ENCODE measurements at regions not wholly inside any gene's neighbourhood (a gene's known extent, or its start where the extent isn't known, plus 50 kb on each side); places are given as distances from the start of the nearest gene placed in this dataset.

- Histone ChIP-seq H3K4me1 (ENCODE audit: control insufficient read depth, insufficient read depth, low read length) (no peaks in the 10 kb centered on the region), H3K9me3 (ENCODE audit: control insufficient read depth, low read depth, low read length) (no peaks in the 10 kb centered on the region), H3K27ac (ENCODE audit: low read length) (no peak overlapping the region), H3K4me3 (ENCODE audit: low read length) (no peak overlapping the region), H3K36me3 (ENCODE audit: control insufficient read depth, insufficient read depth, low read length) (no peaks in the 10 kb centered on the region), H3K27me3 (ENCODE audit: control insufficient read depth, insufficient read depth, low read length) (no peaks in the 10 kb centered on the region)
- no peak for DNase-seq
- 60% methylated on average over 1 of the region's 6 CpGs for whole genome bisulfite sequencing (ENCODE audit: insufficient coverage, low lambda C conversion rate)
Observed at GRCh38 chr6:10048370-10049297, 366.2 kb downstream of the TFAP2A start.

DNA sequence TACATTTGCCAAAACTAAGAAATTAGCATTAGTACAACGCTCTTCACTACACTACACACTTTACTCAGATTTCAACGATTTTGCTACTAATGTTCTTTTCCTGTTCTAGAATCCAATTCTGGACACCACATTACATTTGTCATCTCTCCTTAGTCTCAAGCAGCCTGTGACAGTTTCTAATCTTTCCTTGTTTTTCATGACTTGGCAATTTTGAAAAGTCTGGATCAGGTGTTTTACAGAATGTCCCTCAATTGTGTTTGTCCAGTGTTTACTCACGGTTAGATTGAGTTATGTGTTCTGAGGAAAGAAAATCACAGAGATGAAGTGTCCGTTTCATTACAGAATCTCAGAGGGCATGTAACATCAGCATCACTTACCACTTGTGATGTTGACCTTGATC lies 372.6 kb downstream of the TFAP2A start:
- Histone ChIP-seq H3K27ac (ENCODE audit: low read length) (no peak overlapping the region), H3K27me3 (ENCODE audit: control insufficient read depth, insufficient read depth, low read length) (no peaks in the 10 kb centered on the region), H3K9me3 (ENCODE audit: control insufficient read depth, low read depth, low read length) (no peaks in the 10 kb centered on the region), H3K36me3 (ENCODE audit: control insufficient read depth, insufficient read depth, low read length) (no peaks in the 10 kb centered on the region), H3K4me3 (ENCODE audit: low read length) (no peak overlapping the region), H3K4me1 (ENCODE audit: control insufficient read depth, insufficient read depth, low read length) (no peaks in the 10 kb centered on the region)
- DNase-seq = no peak
- 85% methylated on average over 2 of the region's 4 CpGs for WGBS (ENCODE audit: insufficient coverage, low lambda C conversion rate)

- no CpG with 5 or more reads among the region's 10 CpGs for WGBS (ENCODE audit: insufficient coverage, low lambda C conversion rate)
- no peaks in the 10 kb centered on the region for H3K9me3 ChIP-seq (ENCODE audit: control insufficient read depth, low read depth, low read length)
Observed at GRCh38 chr6:10033223-10033829, 381.5 kb downstream of the TFAP2A start.

DNA sequence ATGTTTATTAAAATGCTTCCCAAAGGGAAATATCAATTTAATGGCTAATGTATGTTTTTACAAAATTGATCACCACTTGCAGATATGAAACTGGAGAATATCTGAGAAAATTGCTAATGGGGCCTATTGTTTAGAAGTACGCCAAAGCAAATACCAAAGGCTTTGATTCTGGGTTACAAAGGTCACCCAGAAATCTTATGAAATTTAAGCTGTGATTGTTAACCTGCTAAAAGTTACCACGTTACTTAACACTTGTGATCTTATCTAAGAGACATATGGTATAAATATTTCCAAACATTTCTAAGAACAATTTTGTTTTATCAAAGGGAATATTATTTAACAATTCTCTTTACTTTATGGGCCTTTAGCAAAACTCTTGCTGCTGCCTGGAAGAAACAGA lies 383.3 kb downstream of the TFAP2A start:
- Histone ChIP-seq H3K9me3 (ENCODE audit: control insufficient read depth, low read depth, low read length) (no peaks in the 10 kb centered on the region), H3K4me1 (ENCODE audit: control insufficient read depth, insufficient read depth, low read length) (no peaks in the 10 kb centered on the region), H3K27ac (ENCODE audit: low read length) (no peak overlapping the region), H3K27me3 (ENCODE audit: control insufficient read depth, insufficient read depth, low read length) (no peaks in the 10 kb centered on the region), H3K36me3 (ENCODE audit: control insufficient read depth, insufficient read depth, low read length) (no peaks in the 10 kb centered on the region), H3K4me3 (ENCODE audit: low read length) (no peak overlapping the region)
- DNase-seq = no peak
- WGBS (ENCODE audit: insufficient coverage, low lambda C conversion rate) = 33% methylated on average over 1 of the region's 2 CpGs

More at GRCh38 chr6:10033223-10033829, 381.5 kb downstream of the TFAP2A start:
- H3K27me3 ChIP-seq (ENCODE audit: control insufficient read depth, insufficient read depth, low read length) = no peaks in the 10 kb centered on the region
- H3K4me3 ChIP-seq (ENCODE audit: low read length) = no peak overlapping the region
- H3K27ac ChIP-seq (ENCODE audit: low read length) = no peak overlapping the region
- no peak for DNase-seq
- no peaks in the 10 kb centered on the region for H3K36me3 ChIP-seq (ENCODE audit: control insufficient read depth, insufficient read depth, low read length)
- no peaks in the 10 kb centered on the region for H3K4me1 ChIP-seq (ENCODE audit: control insufficient read depth, insufficient read depth, low read length)

GRCh38 chr6:10030942-10031537 lies 383.8 kb downstream of the TFAP2A start:
- H3K27me3 ChIP-seq (ENCODE audit: control insufficient read depth, insufficient read depth, low read length) = no peaks in the 10 kb centered on the region
- no peaks in the 10 kb centered on the region for H3K36me3 ChIP-seq (ENCODE audit: control insufficient read depth, insufficient read depth, low read length)
- no peak overlapping the region for H3K4me3 ChIP-seq (ENCODE audit: low read length)
- no peaks in the 10 kb centered on the region for H3K4me1 ChIP-seq (ENCODE audit: control insufficient read depth, insufficient read depth, low read length)
- no peak overlapping the region for H3K27ac ChIP-seq (ENCODE audit: low read length)
- DNase-seq = no peak
- H3K9me3 ChIP-seq (ENCODE audit: control insufficient read depth, low read depth, low read length) = no peaks in the 10 kb centered on the region
- 85% methylated on average over 7 of the region's 8 CpGs for WGBS (ENCODE audit: insufficient coverage, low lambda C conversion rate)

GRCh38 chr6:10028222-10028621 lies 386.7 kb downstream of the TFAP2A start:
- 51% methylated on average over 3 of the region's 4 CpGs for WGBS (ENCODE audit: insufficient coverage, low lambda C conversion rate)
- Histone ChIP-seq H3K4me3 (ENCODE audit: low read length) (no peak overlapping the region), H3K27ac (ENCODE audit: low read length) (no peak overlapping the region), H3K4me1 (ENCODE audit: control insufficient read depth, insufficient read depth, low read length) (no peaks in the 10 kb centered on the region), H3K36me3 (ENCODE audit: control insufficient read depth, insufficient read depth, low read length) (no peaks in the 10 kb centered on the region), H3K27me3 (ENCODE audit: control insufficient read depth, insufficient read depth, low read length) (no peaks in the 10 kb centered on the region), H3K9me3 (ENCODE audit: control insufficient read depth, low read depth, low read length) (no peaks in the 10 kb centered on the region)
- no peak for DNase-seq

GRCh38 chr6:10019851-10020250 lies 395.0 kb downstream of the TFAP2A start:
- no peak overlapping the region for H3K27ac ChIP-seq (ENCODE audit: low read length)
- DNase-seq = no peak
- no peaks in the 10 kb centered on the region for H3K4me1 ChIP-seq (ENCODE audit: control insufficient read depth, insufficient read depth, low read length)
- H3K9me3 ChIP-seq (ENCODE audit: control insufficient read depth, low read depth, low read length) = no peaks in the 10 kb centered on the region
- no peak overlapping the region for H3K4me3 ChIP-seq (ENCODE audit: low read length)
- H3K27me3 ChIP-seq (ENCODE audit: control insufficient read depth, insufficient read depth, low read length) = no peaks in the 10 kb centered on the region
- no CpG with 5 or more reads among the region's 3 CpGs for WGBS (ENCODE audit: insufficient coverage, low lambda C conversion rate)
- no peaks in the 10 kb centered on the region for H3K36me3 ChIP-seq (ENCODE audit: control insufficient read depth, insufficient read depth, low read length)

DNA sequence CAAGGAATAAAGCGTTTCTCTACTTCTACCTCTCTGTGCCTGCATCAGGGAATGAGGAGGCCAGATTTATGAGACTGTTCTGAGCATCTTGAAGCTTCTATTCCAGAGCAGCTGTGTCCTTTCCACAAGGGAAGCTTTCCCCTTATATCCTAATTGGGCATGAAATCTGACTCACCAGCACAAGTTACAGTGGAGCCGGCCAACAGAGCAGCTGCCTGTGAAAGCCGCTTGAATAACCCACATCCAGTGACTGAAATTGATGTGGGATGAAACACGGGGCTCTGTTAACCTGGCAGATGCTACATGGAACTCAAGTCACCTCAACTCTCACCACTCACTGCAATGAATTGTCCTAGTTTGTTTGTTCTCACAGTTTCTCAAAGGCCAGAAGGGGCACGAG lies 400.3 kb downstream of the TFAP2A start:
- DNase-seq = no peak
- H3K27me3 ChIP-seq (ENCODE audit: control insufficient read depth, insufficient read depth, low read length) = no peaks in the 10 kb centered on the region
- H3K4me1 ChIP-seq (ENCODE audit: control insufficient read depth, insufficient read depth, low read length) = no peaks in the 10 kb centered on the region
- H3K36me3 ChIP-seq (ENCODE audit: control insufficient read depth, insufficient read depth, low read length) = no peaks in the 10 kb centered on the region
- no peak overlapping the region for H3K4me3 ChIP-seq (ENCODE audit: low read length)
- no peak overlapping the region for H3K27ac ChIP-seq (ENCODE audit: low read length)
- whole genome bisulfite sequencing (ENCODE audit: insufficient coverage, low lambda C conversion rate) = 50% methylated on average over 1 of the region's 5 CpGs
- H3K9me3 ChIP-seq (ENCODE audit: control insufficient read depth, low read depth, low read length) = no peaks in the 10 kb centered on the region

- no peaks in the 10 kb centered on the region for H3K4me1 ChIP-seq (ENCODE audit: control insufficient read depth, insufficient read depth, low read length)
Observed at GRCh38 chr6:10000551-10000950, 414.3 kb downstream of the TFAP2A start.

DNA sequence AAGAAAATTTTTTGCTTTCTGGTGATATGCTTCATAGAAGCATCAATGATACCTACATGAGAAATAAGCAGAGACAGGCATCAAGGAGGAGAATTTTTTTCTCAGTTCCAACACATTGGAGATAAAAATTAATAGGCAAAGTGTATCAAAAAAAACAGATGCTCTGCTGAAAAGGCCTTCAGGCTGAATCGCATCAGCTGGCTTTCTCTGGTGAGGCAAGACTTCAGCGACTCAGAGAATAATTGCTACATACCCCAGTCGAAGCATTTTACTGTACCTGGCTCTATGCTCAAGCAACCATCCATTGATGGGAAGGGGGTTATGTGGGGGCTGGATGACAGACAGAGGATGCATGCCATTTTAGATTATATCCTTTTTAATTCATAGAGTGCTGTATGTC lies 415.1 kb downstream of the TFAP2A start:
- Histone ChIP-seq H3K9me3 (ENCODE audit: control insufficient read depth, low read depth, low read length) (no peaks in the 10 kb centered on the region), H3K36me3 (ENCODE audit: control insufficient read depth, insufficient read depth, low read length) (no peaks in the 10 kb centered on the region), H3K27ac (ENCODE audit: low read length) (no peak overlapping the region), H3K27me3 (ENCODE audit: control insufficient read depth, insufficient read depth, low read length) (no peaks in the 10 kb centered on the region), H3K4me1 (ENCODE audit: control insufficient read depth, insufficient read depth, low read length) (no peaks in the 10 kb centered on the region), H3K4me3 (ENCODE audit: low read length) (no peak overlapping the region)
- no peak for DNase-seq
- WGBS (ENCODE audit: insufficient coverage, low lambda C conversion rate) = 100% methylated on average over 1 of the region's 3 CpGs

More at GRCh38 chr6:10000551-10000950, 414.3 kb downstream of the TFAP2A start:
- H3K9me3 ChIP-seq (ENCODE audit: control insufficient read depth, low read depth, low read length) = no peaks in the 10 kb centered on the region
- H3K36me3 ChIP-seq (ENCODE audit: control insufficient read depth, insufficient read depth, low read length) = no peaks in the 10 kb centered on the region
- no CpG with 5 or more reads among the region's 3 CpGs for WGBS (ENCODE audit: insufficient coverage, low lambda C conversion rate)
- H3K4me3 ChIP-seq (ENCODE audit: low read length) = no peak overlapping the region
- no peak overlapping the region for H3K27ac ChIP-seq (ENCODE audit: low read length)
- DNase-seq = no peak
- no peaks in the 10 kb centered on the region for H3K27me3 ChIP-seq (ENCODE audit: control insufficient read depth, insufficient read depth, low read length)
